ENCODE measurements at regions not wholly inside any gene's neighbourhood (a gene's known extent, or its start where the extent isn't known, plus 50 kb on each side); places are given as distances from the start of the nearest gene placed in this dataset.

- TF ChIP-seq, protein P1, sequence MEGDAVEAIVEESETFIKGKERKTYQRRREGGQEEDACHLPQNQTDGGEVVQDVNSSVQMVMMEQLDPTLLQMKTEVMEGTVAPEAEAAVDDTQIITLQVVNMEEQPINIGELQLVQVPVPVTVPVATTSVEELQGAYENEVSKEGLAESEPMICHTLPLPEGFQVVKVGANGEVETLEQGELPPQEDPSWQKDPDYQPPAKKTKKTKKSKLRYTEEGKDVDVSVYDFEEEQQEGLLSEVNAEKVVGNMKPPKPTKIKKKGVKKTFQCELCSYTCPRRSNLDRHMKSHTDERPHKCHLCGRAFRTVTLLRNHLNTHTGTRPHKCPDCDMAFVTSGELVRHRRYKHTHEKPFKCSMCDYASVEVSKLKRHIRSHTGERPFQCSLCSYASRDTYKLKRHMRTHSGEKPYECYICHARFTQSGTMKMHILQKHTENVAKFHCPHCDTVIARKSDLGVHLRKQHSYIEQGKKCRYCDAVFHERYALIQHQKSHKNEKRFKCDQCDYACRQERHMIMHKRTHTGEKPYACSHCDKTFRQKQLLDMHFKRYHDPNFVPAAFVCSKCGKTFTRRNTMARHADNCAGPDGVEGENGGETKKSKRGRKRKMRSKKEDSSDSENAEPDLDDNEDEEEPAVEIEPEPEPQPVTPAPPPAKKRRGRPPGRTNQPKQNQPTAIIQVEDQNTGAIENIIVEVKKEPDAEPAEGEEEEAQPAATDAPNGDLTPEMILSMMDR (IDR thresholded peaks at IDR 0.05; ENCODE audit: low read depth, low read length), result no peak
Measured at GRCh38 chr4:116082808-116083366, 969.5 kb upstream of the NDST4 start.

DNA sequence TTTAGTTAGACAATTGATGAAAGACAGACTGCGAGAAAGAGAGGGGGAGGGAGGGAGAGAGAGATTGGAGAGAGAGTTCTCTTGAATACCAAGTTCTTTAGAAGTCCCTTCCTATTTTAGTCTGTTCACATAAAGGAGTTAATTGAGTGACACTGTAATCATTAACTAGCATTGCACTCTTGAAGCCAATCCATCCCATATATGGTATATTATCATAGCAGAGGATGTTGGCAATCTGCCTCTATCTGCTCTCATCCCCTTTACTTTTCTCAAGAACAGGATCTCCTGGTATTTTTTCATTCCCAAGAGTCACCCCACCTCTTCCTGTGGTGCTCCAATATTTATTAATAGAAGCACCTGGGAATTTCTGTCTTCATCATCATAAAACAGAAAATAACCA lies 959.6 kb upstream of the NDST4 start:
- DNase-seq (ENCODE audit: low read depth in 2 of 2), result no peak
- TF ChIP-seq, protein P1 (IDR thresholded peaks at IDR 0.05; ENCODE audit: low read depth, low read length), result no peak

More at GRCh38 chr4:116082808-116083366, 969.5 kb upstream of the NDST4 start:
- H3K4me3 ChIP-seq (replicated peaks in 1 of 2; ENCODE audit: low read depth in 2 of 2, low read length in 2 of 2), result no peak overlapping the region
- DNase-seq (ENCODE audit: low read depth in 2 of 2), result no peak

GRCh38 chr4:116070283-116070682 lies 956.9 kb upstream of the NDST4 start:
- DNase-seq (ENCODE audit: low read depth in 2 of 2), result no peak
- TF ChIP-seq, protein P1 (IDR thresholded peaks at IDR 0.05; ENCODE audit: low read depth, low read length), result no peak
- no peak overlapping the region for H3K4me3 ChIP-seq (replicated peaks in 1 of 2; ENCODE audit: low read depth in 2 of 2, low read length in 2 of 2)

More for the DNA sequence above, 959.6 kb upstream of the NDST4 start:
- no peak overlapping the region for H3K4me3 ChIP-seq (replicated peaks in 1 of 2; ENCODE audit: low read depth in 2 of 2, low read length in 2 of 2)

GRCh38 chr4:116066711-116067245 lies 953.4 kb upstream of the NDST4 start:
- no peak overlapping the region for H3K4me3 ChIP-seq (replicated peaks in 1 of 2; ENCODE audit: low read depth in 2 of 2, low read length in 2 of 2)
- TF ChIP-seq, protein P1 (IDR thresholded peaks at IDR 0.05; ENCODE audit: low read depth, low read length), result no peak
- DNase-seq (ENCODE audit: low read depth in 2 of 2), result no peak

DNA sequence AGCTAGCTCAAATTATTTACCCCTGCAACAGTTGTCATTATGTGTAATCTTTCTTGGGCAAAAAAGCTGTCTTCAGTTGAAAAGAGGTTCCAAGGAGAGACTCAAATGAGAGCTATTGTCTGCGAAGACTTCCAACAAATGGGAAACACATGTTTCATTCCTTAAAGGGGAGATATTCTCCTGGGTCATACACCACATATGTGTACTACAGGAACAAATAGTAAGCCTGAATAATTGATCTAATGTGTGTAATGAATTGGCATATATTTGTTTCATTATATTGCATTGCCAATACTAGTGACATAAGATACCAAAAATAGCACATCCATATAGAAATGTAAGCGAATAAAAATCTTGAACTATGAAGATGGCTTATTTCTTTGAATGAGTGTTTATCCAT lies 950.9 kb upstream of the NDST4 start:
- H3K4me3 ChIP-seq (replicated peaks in 1 of 2; ENCODE audit: low read depth in 2 of 2, low read length in 2 of 2), result no peak overlapping the region
- DNase-seq (ENCODE audit: low read depth in 2 of 2), result no peak
- TF ChIP-seq, protein P1 (IDR thresholded peaks at IDR 0.05; ENCODE audit: low read depth, low read length), result no peak

- DNase-seq (ENCODE audit: low read depth in 2 of 2), result no peak
- H3K4me3 ChIP-seq (replicated peaks in 1 of 2; ENCODE audit: low read depth in 2 of 2, low read length in 2 of 2), result no peak overlapping the region
- TF ChIP-seq, protein P1 (IDR thresholded peaks at IDR 0.05; ENCODE audit: low read depth, low read length), result no peak
Measured at GRCh38 chr4:116059361-116059760, 945.9 kb upstream of the NDST4 start.

DNA sequence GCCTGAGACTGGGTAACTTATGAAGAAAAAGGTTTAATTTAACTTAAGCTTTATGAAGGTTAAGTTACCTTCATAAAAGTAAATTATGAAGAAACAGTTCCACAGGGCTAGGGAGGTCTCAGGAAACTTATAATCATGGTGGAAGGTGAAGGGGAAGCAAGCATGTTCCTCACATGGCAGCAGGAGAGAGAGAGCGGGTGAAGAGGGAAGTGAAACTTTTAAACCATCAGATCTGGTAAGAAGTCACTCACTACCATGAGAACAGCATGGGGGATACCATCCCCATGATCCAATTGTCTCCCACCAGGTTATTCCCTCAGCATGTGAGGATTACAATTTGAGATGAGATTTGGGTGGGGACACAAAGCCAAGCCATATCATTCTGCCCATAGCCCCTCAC lies 944.7 kb upstream of the NDST4 start:
- H3K4me3 ChIP-seq (replicated peaks in 1 of 2; ENCODE audit: low read depth in 2 of 2, low read length in 2 of 2), result no peak overlapping the region
- TF ChIP-seq, protein P1 (IDR thresholded peaks at IDR 0.05; ENCODE audit: low read depth, low read length), result no peak
- no peak for DNase-seq (ENCODE audit: low read depth in 2 of 2)
